NCI-H1105 treated with DMSO at 0.1 percent for 48 hours (cell line): ENCODE measurements at regions not wholly inside any gene's neighbourhood (a gene's known extent, or its start where the extent isn't known, plus 50 kb on each side); places are given as distances from the start of the nearest gene placed in this dataset.

ENCODE experiments used
- DNase-seq: peaks from one replicate; lab custom pipeline; 2025; lab: John Stamatoyannopoulos, UW

- no peak for DNase-seq
These were observed 549.0 kb upstream of the LUZP2 start for GRCh38 chr11:23947883-23948282.

DNA sequence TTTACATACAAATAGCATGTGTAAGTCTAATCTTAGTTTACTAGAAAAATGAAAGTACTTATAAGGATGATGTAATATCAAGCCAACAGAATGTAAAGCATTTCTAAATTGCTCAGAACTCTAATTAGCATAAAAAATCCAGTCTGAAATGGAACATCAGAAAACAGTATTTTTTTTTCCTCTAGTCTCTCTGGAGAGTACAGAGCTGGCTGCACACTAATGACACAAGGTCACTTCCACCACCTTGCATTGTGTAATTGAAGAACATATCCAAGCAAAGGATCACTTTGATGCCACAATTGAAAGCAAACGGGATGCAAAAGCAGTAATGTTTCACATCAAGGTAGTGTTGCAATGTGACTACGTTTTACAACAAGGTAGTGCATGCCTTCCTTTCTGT is 548.0 kb upstream of the LUZP2 start:
- DNase-seq: no peak

DNA sequence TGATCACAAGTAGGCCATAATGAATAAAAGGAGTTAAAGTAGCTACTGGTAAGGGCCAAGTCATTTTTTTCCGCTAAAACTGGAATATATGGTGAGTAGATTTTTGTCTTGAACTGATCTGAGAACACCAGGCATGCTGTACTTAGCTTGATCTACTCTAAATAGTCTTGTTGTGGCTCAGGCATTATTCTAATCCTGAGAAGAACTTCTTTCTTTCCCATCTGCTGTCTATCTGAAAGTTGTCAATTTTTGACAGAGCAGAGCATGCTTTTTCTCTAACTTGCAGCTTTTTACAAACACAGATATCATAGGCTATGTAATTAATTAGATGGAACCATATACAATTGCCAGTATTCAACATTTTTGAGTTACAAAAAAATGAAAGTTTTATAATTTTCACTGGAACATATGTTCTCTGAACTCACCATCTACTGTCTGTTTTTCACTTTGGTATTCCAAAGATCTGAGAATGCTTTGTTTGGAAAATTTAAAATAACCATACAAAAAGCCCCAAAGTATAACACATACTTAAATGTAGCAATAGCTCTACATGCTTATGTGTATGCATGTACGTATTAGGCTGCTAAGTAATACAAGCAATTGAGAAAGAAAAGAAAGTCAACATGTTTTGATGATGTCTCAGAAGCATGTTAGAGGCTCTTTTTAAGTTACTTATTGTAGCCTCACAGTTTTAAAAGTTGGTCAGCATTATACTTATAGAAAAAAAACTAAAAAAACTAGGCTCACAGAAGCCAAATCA is 542.7 kb upstream of the LUZP2 start:
- DNase-seq: no peak

DNA sequence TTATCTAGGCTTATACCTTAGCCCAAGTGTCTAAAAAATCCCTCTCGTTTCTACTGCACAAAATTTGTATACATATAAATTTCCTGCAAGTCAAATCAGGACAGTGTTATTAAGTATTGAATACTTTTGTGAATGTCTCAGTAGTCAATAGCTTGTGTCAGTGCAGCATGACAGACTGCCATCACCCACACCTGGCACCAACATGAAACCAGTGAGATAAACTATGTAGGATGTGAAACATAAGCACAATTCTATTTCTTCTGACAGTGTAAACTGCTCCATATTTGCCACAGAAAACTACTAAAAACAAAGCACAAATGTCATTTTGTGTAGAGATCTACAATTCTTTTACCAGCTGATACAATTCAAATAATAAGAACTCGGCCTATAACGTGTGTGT is 542.1 kb upstream of the LUZP2 start:
- no peak for DNase-seq

DNA sequence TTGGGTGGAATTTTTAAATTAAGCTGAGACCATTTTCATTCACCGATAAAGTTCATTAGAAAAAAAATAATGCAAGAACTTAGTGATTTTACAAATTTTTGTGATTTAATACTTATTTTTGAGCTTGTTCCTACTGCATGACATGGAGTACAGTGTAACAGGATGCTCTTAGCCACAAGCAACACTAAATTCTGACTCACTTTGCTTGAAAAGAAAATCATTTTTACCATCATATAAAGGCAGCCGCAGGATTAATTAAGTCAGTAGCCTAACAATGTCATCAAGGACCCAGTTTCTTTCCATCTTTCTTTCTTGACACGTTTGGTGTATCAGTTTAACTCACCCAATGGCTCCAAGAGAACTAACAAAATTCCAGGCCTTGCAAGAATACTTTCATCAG is 540.3 kb upstream of the LUZP2 start:
- DNase-seq: no peak

GRCh38 chr11:23957314-23957713 is 539.5 kb upstream of the LUZP2 start:
- no peak for DNase-seq

- no peak for DNase-seq
These were observed 537.4 kb upstream of the LUZP2 start for GRCh38 chr11:23959462-23959861.

- no peak for DNase-seq
These were observed 535.1 kb upstream of the LUZP2 start for GRCh38 chr11:23961503-23962338.

- no peak for DNase-seq
These were observed 523.6 kb upstream of the LUZP2 start for GRCh38 chr11:23973244-23973643.

DNA sequence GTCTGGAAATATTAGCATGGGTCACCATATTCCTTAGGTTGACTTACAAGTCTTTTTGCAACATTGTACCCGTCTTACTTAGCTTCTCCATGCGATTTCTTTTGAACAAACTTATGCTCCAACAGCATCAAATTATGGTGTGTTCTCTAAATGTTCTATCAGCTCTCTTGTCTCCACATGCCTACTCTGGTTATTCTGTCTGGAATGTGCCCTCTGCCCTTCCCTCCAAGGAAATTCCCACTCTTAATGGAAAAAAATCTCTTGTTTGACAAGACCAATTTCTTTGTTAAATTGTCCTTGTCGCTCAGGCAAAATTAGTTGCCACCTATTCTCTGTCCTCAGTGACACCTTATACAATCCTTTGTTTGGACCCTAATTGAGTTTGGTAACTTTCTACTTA is 522.8 kb upstream of the LUZP2 start:
- DNase-seq: no peak

GRCh38 chr11:23974601-23975000 is 522.3 kb upstream of the LUZP2 start:
- DNase-seq: no peak

DNA sequence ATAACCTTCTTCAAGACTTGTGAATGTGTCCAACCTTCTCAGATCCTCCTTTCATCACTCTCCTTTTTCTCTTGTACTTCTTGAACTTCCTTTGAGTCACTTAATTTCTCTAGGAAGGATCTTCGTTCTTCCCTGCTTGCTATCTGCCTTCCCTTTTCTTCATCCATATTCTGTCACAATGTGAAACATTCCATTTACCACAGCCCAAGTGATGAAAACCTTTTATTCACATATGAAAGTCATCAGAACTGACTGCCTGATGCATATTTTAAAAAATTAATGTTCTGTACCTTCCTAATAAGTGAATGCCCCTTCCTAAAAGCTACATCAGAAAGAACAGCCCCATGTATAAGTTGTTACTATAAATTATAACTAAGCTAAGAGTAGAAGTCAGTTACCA is 520.4 kb upstream of the LUZP2 start:
- DNase-seq: no peak

DNA sequence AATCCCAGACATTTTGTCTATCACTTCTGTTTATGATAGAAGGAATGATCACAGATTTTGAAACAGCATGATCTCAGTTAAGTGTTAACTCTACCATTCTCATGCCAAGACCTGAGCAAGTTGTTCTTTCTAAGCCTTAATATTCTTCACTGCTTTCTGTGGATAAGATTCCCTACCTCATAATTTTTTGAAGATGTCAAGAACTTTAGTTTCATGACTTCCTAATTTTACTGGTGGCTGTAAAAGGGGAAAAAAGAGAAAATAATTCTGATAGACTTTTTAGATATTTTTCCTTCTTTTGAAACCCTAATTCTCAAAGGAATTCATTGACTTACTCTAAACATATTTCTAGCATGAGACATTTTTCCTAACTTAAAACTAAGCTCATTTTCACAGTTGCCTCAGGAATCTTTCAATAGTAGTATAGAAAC is 520.0 kb upstream of the LUZP2 start:
- no peak for DNase-seq

DNA sequence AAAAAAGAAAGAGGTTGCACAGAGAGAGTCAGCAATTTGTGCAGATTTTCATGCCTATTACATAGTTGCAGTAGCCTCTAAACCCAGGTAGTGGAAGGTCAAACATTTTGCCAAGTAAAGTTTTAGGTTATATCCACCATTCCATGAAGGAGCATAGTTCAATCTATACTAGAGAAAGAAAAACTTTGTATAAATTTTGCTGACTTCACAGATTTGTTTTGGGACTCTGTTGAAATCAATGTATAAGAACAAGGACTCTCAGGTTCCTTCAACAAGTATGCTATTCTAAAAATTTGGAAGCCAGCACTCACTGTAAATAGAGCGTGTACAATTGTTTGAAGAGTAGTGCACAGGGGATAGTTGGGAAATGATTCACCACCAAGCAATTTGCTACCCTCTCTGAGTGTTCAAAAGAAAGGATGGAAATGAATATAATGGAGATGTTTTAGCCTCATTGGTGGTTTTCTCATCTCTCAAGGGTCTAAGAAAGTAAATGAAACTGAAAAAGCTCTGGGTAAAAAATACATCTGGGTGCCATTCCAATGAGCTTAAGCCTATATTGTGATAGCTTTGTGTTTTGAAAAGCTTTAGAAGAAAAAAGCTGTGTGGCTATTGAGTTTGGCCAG is 508.4 kb upstream of the LUZP2 start:
- no peak for DNase-seq

- no peak for DNase-seq
These were observed 506.3 kb upstream of the LUZP2 start for GRCh38 chr11:23990346-23991164.

- DNase-seq: no peak
These were observed 505.7 kb upstream of the LUZP2 start for GRCh38 chr11:23991165-23991539.

DNA sequence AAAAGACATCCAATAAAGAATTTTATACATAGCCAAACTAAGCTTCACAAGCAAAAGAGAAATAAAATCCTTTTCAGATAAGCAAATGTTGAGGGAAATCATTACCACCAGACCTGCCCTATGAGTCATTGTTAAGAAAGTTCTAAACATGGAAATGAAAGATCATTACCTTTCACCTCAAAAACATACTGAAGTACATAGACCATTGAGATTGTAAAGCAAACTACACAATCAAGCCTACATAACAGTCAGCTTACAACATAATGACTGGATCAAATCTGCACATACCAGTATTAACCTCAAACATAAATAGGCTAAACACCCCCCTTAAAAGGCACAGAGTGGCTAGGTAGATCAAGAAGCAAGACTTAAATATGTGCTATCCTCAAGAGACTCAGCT is 501.0 kb upstream of the LUZP2 start:
- DNase-seq: no peak

DNA sequence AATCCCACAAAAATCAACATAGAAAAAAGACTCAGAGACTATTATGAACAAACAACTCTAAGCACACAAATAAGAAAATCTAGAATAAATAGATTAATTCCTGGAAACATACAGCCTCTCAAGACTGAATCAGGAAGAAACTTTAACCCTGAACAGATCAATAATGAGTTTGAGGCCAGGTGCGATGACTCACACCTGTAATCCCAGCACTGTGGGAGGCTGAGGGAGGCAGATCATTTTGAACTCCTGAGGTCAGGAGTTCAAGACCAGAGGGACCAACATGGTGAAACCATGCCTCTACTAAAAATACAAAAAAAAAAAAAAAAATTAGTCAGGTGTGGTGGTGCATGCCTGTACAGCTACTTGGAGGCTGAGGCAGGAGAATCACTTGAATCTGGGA is 499.5 kb upstream of the LUZP2 start:
- no peak for DNase-seq

DNA sequence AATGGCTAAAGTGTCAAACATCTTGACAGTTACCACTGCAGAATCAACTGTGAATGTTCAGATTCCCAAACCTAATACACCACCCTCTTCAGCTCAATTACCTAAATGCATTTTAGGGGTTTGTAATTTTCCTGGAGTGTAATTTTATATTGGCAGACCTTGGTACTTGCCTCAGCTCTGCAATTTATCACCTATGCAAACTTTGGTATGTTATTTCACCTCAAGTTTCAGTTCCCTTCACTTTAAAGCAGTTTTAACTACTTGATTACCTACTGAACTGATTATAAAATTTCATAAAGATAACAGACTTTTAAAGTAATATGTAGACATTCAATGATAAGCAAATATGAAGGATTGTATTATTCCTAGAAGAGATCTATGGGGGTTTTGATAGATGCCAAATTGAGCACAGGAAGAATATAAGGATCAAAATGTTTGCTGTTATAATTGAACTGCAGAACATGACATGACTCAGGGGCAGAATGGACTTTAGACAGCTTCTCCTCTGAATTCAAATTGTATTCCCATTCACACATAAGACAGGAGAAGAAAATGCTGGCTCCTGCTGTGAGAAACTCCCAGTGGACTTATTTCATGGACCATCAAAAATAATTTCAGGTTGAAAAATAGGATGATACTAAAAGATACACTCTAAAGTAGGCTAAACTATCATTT is 491.5 kb upstream of the LUZP2 start:
- no peak for DNase-seq

DNA sequence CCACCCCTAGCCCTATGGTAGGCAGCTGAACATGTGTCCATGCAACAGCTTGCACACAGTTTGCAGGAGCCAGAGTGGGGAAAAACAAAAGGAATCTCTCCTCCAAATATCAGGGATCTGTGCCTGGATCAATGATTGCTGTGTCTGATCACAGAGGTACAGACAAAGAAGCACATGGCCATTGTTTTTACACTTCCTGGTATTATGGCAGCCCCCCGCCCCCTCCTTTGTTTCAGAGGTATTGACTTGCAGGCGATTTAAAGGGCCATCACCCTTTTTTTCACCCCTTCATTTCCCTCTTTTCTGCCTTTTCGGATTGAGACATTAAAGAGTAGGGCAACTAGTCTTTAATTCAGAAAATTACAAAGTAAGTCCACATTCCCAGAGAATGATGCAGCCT is 453.0 kb upstream of the LUZP2 start:
- no peak for DNase-seq

DNA sequence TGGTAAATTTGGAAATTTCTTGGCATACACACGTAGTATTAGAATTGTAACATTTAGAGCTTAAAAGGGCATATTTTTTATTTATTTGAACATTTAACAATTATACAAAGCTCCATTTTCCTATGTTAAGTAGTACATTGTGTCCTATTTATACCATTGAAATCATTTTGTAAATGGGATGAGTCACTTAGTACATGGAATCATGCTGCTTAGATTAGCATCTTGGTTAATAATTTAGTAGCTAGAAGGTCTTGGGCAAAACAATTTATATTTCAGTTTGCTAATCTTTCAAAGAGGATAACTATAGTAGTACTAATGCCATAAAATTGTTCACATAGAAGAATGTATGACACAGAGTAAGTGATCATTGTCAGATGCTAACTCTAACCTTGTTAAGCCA is 450.1 kb upstream of the LUZP2 start:
- no peak for DNase-seq

DNA sequence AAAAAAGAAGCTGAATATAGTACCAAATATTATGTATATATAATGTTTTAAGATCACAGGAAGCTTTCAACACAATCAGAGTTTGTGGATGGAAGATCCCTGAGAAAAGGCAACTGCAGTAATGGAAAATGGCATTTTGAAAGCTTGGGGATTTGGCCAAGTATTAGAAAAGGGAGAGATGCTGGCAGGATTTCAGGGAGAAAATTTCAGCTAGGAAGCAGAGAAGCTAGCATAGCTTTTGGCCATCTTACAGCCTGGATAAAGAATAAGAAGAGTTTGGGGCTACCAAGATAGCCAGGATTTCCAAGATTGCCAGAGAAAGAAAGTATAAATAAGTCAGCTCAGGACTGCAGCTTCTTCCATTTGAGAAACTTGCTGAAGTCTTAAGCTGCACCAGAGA is 440.8 kb upstream of the LUZP2 start:
- no peak for DNase-seq
